NCI-H2029 (cell line): ENCODE measurements at regions not wholly inside any gene's neighbourhood (a gene's known extent, or its start where the extent isn't known, plus 50 kb on each side); places are given as distances from the start of the nearest gene placed in this dataset.
"Not testable (repeated sequence)": the region's sequence is repeated elsewhere in the genome, so short reads cannot be mapped to it uniquely, and the experiment has no call there.

Source experiments
- DNase-seq: peaks from one replicate; lab custom pipeline; 2025; lab: John Stamatoyannopoulos, UW

GRCh38 chrX:2640436-2641150, 50.5 kb upstream of the CD99 start:
- DNase-seq = no peak

- no peak for DNase-seq
These were observed 52.8 kb upstream of the CD99 start for GRCh38 chrX:2638279-2638678.

GRCh38 chrX:2635342-2635741, 55.8 kb upstream of the CD99 start:
- no peak for DNase-seq

- DNase-seq = no peak
These were observed 58.3 kb upstream of the CD99 start for GRCh38 chrX:2632533-2633504.

- DNase-seq = no peak
These were observed 59.2 kb upstream of the CD99 start for GRCh38 chrX:2631743-2632532.

GRCh38 chrX:2630935-2631742, 60.0 kb upstream of the CD99 start:
- not testable (repeated sequence) for DNase-seq

- not testable (repeated sequence) for DNase-seq
These were observed 60.8 kb upstream of the CD99 start for GRCh38 chrX:2630008-2630934.

GRCh38 chrX:2629316-2630007, 61.6 kb upstream of the CD99 start:
- DNase-seq = no peak

GRCh38 chrX:2628751-2629315, 62.3 kb upstream of the CD99 start:
- DNase-seq = no peak

- DNase-seq = no peak
These were observed 63.7 kb upstream of the CD99 start for GRCh38 chrX:2627272-2627867.

GRCh38 chrX:2626750-2627149, 64.3 kb upstream of the CD99 start:
- no peak for DNase-seq

- DNase-seq = no peak
These were observed 70.5 kb upstream of the CD99 start for GRCh38 chrX:2620576-2620975.

GRCh38 chrX:2618516-2618915, 72.6 kb upstream of the CD99 start:
- DNase-seq = no peak

- no peak for DNase-seq
These were observed 76.2 kb upstream of the CD99 start for GRCh38 chrX:2614911-2615310.

GRCh38 chrX:2610246-2611170, 80.6 kb upstream of the CD99 start:
- no peak for DNase-seq

- no peak for DNase-seq
These were observed 81.5 kb upstream of the CD99 start for GRCh38 chrX:2609431-2610238.
